SK-N-SH (cell line): ENCODE measurements at regions not wholly inside any gene's neighbourhood (a gene's known extent, or its start where the extent isn't known, plus 50 kb on each side); places are given as distances from the start of the nearest gene placed in this dataset.

Experiments
- CTCF ChIP-seq: fragments of 200-600 bp; sonication (generic); IDR thresholded peaks from 2 replicates; pipeline ENCODE4 v1.6.1; 2017; ENCODE audit warnings: antibody characterized with exemption, mild to moderate bottlenecking, moderate library complexity
- EP300 ChIP-seq, 2 experiments: IDR thresholded peaks; 2 replicates each; pipeline versions ENCODE4 v1.4.0 to v1.6.1; 2012; ENCODE audit warnings: borderline replicate concordance in 1 of 2, low read depth in 1 of 2, low read length in 1 of 2
- EZH2phosphoT487 ChIP-seq: fragments of 200-600 bp; sonication (generic); IDR thresholded peaks from 2 replicates; pipeline ENCODE4 v1.6.1; 2017; ENCODE audit warnings: low read depth, mixed run types, mild to moderate bottlenecking, antibody characterized with exemption, moderate library complexity, borderline replicate concordance
- FOXM1 ChIP-seq: IDR thresholded peaks from 2 replicates; pipeline ENCODE4 v1.4.0; 2012; ENCODE audit warnings: low read depth, mild to moderate bottlenecking
- GABPA ChIP-seq: IDR thresholded peaks from 2 replicates; pipeline ENCODE4 v1.4.0; 2012; ENCODE audit warnings: low read depth, mild to moderate bottlenecking
- MXI1 ChIP-seq: IDR thresholded peaks from 2 replicates; pipeline ENCODE4 v1.6.1; 2012; ENCODE audit warnings: mild to moderate bottlenecking, low read depth, low read length, improper control_type of control experiment
- POLR2AphosphoS5 ChIP-seq: IDR thresholded peaks from 2 replicates; pipeline ENCODE4 v1.6.1; 2012; ENCODE audit warnings: low read depth, low read length
- RAD21 ChIP-seq: IDR thresholded peaks from 2 replicates; pipeline ENCODE4 v1.6.1; 2012; ENCODE audit warnings: mild to moderate bottlenecking, low read length
- RFX5 ChIP-seq: IDR thresholded peaks from 2 replicates; pipeline ENCODE4 v1.6.1; 2012; ENCODE audit warnings: mild to moderate bottlenecking, improper control_type of control experiment, low read length
- SIN3A ChIP-seq: IDR thresholded peaks from 2 replicates; pipeline ENCODE4 v1.6.1; 2012; ENCODE audit warnings: low read depth, mild to moderate bottlenecking, low read length, moderate library complexity, borderline replicate concordance
- TAF1 ChIP-seq: IDR thresholded peaks from 2 replicates; pipeline ENCODE4 v1.6.1; 2012; ENCODE audit warnings: low read depth, mild to moderate bottlenecking, low read length, moderate library complexity, borderline replicate concordance

GRCh38 chr13:91272235-91272777 lies 75.2 kb upstream of the MIR17HG start:
- TF ChIP-seq CTCF = no peak
- TF ChIP-seq RFX5 = no peak
- no peak for TF ChIP-seq SIN3A
- no peak for TF ChIP-seq EZH2phosphoT487
- TF ChIP-seq POLR2AphosphoS5 = no peak
- no peak for TF ChIP-seq GABPA
- no peak for TF ChIP-seq EP300 (IDR thresholded peaks at IDR 0.05; ENCODE audit: borderline replicate concordance in 1 of 2, low read depth in 1 of 2, low read length in 1 of 2)
- TF ChIP-seq TAF1 = no peak
- no peak for TF ChIP-seq RAD21
- no peak for TF ChIP-seq FOXM1
- no peak for TF ChIP-seq MXI1
